Thyroid gland (tissue), 4 donors: ENCODE measurements at regions not wholly inside any gene's neighbourhood (a gene's known extent, or its start where the extent isn't known, plus 50 kb on each side); places are given as distances from the start of the nearest gene placed in this dataset.

ENCODE experiments used
- DNase-seq, 2 donors: peaks; one replicate each; pipeline ENCODE4 v3.0.0-alpha.2; 2019
- H3K27ac ChIP-seq, 3 donors: fragments of 200-600 bp; sonication (generic); 1 replicate in 2 of 3; 2 replicates in 1 of 3; pipeline ENCODE4 v1.5.1; 2016 to 2019; ENCODE audit warnings: mild to moderate bottlenecking in 1 of 3, moderate library complexity in 1 of 3
- H3K27me3 ChIP-seq: fragments of 200-600 bp; sonication (generic); one replicate; pipeline ENCODE4 v1.5.1; 2019
- H3K36me3 ChIP-seq, 2 donors: fragments of 200-600 bp; sonication (generic); one replicate each; pipeline ENCODE4 v1.5.1; 2016 to 2019
- H3K4me1 ChIP-seq, 2 donors: fragments of 200-600 bp; sonication (generic); one replicate each; pipeline ENCODE4 v1.5.1; 2017 to 2019
- H3K4me3 ChIP-seq, 3 donors: fragments of 200-600 bp; sonication (generic); replicated peaks in 1 of 3; 1 replicate in 2 of 3; 2 replicates in 1 of 3; pipeline ENCODE4 v1.5.1; 2016; ENCODE audit warnings: mild to moderate bottlenecking in 1 of 3
- H3K9me3 ChIP-seq: fragments of 200-600 bp; sonication (generic); one replicate; pipeline ENCODE4 v1.5.1; 2017
- POLR2A ChIP-seq, 2 donors: fragments of 450-650 bp; IDR thresholded peaks; one replicate each; pipeline ENCODE4 v1.6.1; 2017; ENCODE audit warnings: antibody characterized with exemption in 2 of 2, mild to moderate bottlenecking in 2 of 2, moderate library complexity in 1 of 2
- WGBS, 2 donors: methylation state at CpG; one replicate each; pipeline ENCODE4 v1.1.5; 2017; 5-methylcytosine and 5-hydroxymethylcytosine counted together
- intact Hi-C: fragments of 100-400 bp; cut with DNase I; formaldehyde crosslinking; loops from one replicate; pipeline ENCODE4 v1.15.1; 2023
- TF ChIP-seq, protein P1 (sequence below), 6 experiments: fragments of 200-600 bp in 3 of 6; fragments of 450-650 bp in 3 of 6; sonication (generic) in 3 of 6; IDR thresholded peaks; one replicate each; pipeline ENCODE4 v1.5.1; 2016 to 2019; ENCODE audit warnings: antibody characterized with exemption in 6 of 6, mild to moderate bottlenecking in 2 of 6, inconsistent platforms in 1 of 6, moderate library complexity in 1 of 6

DNA sequence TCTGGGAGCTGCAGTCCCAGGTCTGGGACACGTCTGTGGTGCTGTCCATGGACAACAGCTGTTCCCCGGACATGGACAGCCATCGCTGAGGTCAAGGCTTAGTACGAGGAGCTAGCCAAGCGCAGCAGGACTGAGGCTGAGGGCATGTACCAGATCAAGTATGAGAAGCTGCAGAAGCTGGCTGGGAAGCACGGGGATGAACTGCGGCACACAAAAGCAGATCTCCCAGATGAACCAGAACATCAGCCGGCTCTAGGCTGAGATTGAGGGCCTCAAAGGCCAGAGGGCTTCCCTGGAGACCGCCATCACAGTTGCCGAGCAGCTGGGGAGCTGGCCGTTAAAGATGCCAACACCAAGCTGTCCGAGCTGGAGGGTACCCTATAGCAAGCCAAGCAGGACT, 375.3 kb downstream of the SEC23A start:
- peaks cover 0 to 17% of the 10 kb centered on the region in 2 donors for H3K4me1 ChIP-seq
- no peak for DNase-seq
- H3K4me3 ChIP-seq: no peak overlapping the region
- H3K9me3 ChIP-seq: no peaks in the 10 kb centered on the region
- no peak overlapping the region for H3K27ac ChIP-seq
- TF ChIP-seq, protein P1, sequence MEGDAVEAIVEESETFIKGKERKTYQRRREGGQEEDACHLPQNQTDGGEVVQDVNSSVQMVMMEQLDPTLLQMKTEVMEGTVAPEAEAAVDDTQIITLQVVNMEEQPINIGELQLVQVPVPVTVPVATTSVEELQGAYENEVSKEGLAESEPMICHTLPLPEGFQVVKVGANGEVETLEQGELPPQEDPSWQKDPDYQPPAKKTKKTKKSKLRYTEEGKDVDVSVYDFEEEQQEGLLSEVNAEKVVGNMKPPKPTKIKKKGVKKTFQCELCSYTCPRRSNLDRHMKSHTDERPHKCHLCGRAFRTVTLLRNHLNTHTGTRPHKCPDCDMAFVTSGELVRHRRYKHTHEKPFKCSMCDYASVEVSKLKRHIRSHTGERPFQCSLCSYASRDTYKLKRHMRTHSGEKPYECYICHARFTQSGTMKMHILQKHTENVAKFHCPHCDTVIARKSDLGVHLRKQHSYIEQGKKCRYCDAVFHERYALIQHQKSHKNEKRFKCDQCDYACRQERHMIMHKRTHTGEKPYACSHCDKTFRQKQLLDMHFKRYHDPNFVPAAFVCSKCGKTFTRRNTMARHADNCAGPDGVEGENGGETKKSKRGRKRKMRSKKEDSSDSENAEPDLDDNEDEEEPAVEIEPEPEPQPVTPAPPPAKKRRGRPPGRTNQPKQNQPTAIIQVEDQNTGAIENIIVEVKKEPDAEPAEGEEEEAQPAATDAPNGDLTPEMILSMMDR (IDR thresholded peaks at IDR 0.05): no peak
- no peak for TF ChIP-seq POLR2A (IDR thresholded peaks at IDR 0.05)
- H3K36me3 ChIP-seq: no peaks in the 10 kb centered on the region
- 97 to 98% methylated on average over 8 to 12 of the region's 12 CpGs for WGBS, 2 donors
- intact Hi-C loops: loop anchor here (10.0 kb wide), 1 partner anchor 287 kb away; no protein-coding TSS in a partner anchor
- no peaks in the 10 kb centered on the region for H3K27me3 ChIP-seq

DNA sequence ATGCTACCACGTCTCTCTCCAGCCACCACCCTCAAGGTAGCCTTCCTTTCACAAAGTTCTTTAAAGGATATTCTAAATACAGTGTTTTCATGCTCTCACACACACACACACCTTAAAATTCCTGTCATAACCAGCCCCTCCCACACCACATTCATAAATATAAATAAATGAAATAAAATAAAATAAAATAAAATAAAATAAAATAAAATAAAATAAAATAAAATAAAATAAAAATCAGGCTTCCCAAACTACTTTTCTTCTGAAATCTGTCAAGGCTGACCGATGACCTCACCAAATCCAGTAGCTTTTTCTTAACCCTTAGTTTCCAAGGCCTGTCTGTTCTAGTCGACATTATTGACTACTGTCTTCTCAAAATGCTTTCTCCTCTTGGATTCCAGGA, 378.4 kb downstream of the SEC23A start:
- TF ChIP-seq, protein P1 (IDR thresholded peaks at IDR 0.05): no peak
- no peak for TF ChIP-seq POLR2A (IDR thresholded peaks at IDR 0.05)
- intact Hi-C loops: loop anchor here (5.0 to 10.0 kb wide), 2 partner anchors 143 to 290 kb away; no protein-coding TSS in a partner anchor
- peak overlapping the region in 2 of 3 donors; percentile 40 to 75 for H3K27ac ChIP-seq
- H3K4me3 ChIP-seq: no peak overlapping the region
- no peaks in the 10 kb centered on the region for H3K36me3 ChIP-seq
- no peak for DNase-seq
- H3K4me1 ChIP-seq: peaks cover 0 to 10% of the 10 kb centered on the region in 2 donors
- H3K27me3 ChIP-seq: no peaks in the 10 kb centered on the region
- WGBS, 2 donors: 88% methylated on average over 3 of the region's 3 CpGs
- no peaks in the 10 kb centered on the region for H3K9me3 ChIP-seq

DNA sequence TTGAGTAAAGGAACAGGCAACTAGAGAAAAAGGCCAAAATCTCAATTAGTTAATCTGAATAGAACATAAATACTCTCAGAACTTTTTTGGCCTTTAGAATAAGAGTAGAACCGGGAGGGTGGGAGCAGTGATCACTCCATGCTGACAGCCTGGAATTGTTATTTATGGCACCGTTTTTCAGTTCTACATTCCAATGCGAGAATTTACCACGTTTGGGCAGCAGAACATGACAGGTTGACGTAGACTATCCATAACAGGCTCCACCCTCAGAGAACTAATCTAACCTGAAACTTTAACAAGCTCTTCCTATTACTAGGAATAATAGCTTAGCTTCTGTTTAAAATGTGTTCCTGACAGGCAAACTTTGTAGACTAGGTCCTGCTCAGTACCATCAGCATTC, 379.1 kb downstream of the SEC23A start:
- Histone ChIP-seq H3K4me3 (no peak overlapping the region), H3K36me3 (no peaks in the 10 kb centered on the region), H3K9me3 (no peaks in the 10 kb centered on the region), H3K4me1 (peaks cover 0 to 11% of the 10 kb centered on the region in 2 donors), H3K27me3 (no peaks in the 10 kb centered on the region), H3K27ac (peak overlapping the region in 2 of 3 donors; percentile 40 to 75)
- intact Hi-C loops: loop anchor here (5.0 to 10.0 kb wide), 2 partner anchors 143 to 291 kb away; no protein-coding TSS in a partner anchor
- TF ChIP-seq POLR2A (IDR thresholded peaks at IDR 0.05): peak in 1 of 2 donors; percentile 29
- TF ChIP-seq, protein P1 (IDR thresholded peaks at IDR 0.05): no peak
- 29 to 33% methylated on average over 5 of the region's 5 CpGs for WGBS, 2 donors
- no peak for DNase-seq

DNA sequence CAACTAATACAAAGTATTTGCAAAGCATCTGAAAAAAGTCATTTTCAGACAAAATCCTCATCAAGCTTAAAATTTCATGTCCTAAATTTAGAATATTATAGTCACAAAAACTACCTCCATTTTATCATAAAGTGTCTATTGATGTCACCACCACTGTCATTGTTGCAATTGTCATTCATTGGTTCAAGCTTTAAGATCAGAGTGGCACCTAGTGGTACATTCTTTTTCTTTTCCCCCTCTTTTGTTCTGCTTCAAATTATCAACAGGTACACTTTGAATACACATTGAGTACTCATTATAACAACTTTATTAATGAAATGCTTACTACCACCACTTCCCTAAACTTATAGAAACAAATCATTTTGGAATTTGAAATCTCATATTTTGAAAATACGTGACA, 379.8 kb downstream of the SEC23A start:
- TF ChIP-seq, protein P1 (IDR thresholded peaks at IDR 0.05): no peak
- peaks cover 7 to 18% of the 10 kb centered on the region in 2 donors for H3K4me1 ChIP-seq
- intact Hi-C loops: loop anchor here (5.0 to 10.0 kb wide), 2 partner anchors 144 to 292 kb away; no protein-coding TSS in a partner anchor
- H3K4me3 ChIP-seq: no peak overlapping the region
- DNase-seq: no peak
- peak overlapping the region in 1 of 3 donors; percentile 75 for H3K27ac ChIP-seq
- no peaks in the 10 kb centered on the region for H3K9me3 ChIP-seq
- 96 to 99% methylated on average over 1 of the region's 1 CpG for WGBS, 2 donors
- H3K27me3 ChIP-seq: no peaks in the 10 kb centered on the region
- H3K36me3 ChIP-seq: no peaks in the 10 kb centered on the region

DNA sequence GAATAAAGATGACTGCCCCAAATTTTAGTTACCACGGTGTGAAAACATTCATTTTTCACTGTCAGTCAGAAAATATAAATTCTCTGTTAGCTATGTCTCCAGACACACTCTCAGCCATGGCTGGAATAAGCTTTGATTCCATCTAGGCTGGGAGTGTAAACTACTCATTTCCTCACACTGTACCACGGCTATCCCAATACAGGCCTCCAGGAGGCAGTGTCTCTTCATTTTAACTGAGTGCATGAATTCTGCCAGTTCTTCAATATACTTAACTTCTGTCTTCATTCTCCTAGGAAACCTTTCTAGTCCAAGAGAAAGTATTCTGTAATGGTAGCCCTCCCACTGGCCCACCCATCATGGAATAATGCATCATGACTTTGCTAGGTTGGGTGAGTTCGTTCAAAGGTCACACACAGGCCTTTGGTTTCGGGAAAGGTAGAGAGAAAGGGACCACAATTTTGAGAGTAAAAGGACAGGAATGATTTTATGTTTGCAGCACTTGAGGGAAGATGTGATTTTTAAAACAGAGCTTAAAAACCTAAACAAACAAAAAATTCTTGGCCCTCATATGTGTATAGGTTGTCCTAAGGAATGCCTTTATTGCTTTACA, 381.1 kb downstream of the SEC23A start:
- H3K4me3 ChIP-seq: no peak overlapping the region
- no peaks in the 10 kb centered on the region for H3K9me3 ChIP-seq
- peaks cover 19 to 25% of the 10 kb centered on the region in 2 donors for H3K4me1 ChIP-seq
- 48 to 51% methylated on average over 4 of the region's 4 CpGs for WGBS, 2 donors
- intact Hi-C loops: loop anchor here (5.0 to 10.0 kb wide), 2 partner anchors 145 to 293 kb away; no protein-coding TSS in a partner anchor
- H3K27ac ChIP-seq: no peak overlapping the region
- peak; percentile 71 to 78 for DNase-seq
- no peaks in the 10 kb centered on the region for H3K36me3 ChIP-seq
- no peak for TF ChIP-seq POLR2A (IDR thresholded peaks at IDR 0.05)
- TF ChIP-seq, protein P1 (IDR thresholded peaks at IDR 0.05): peak; percentile 46 to 92 (median 78)
- H3K27me3 ChIP-seq: no peaks in the 10 kb centered on the region
